Activated CD8-positive, alpha-beta T cell treated with anti-CD3 and anti-CD28 coated beads, Interleukin-2, amount 10 ng/mL, durations not matched to agents 7 days and 5 days (primary cell): ENCODE measurements at regions not wholly inside any gene's neighbourhood (a gene's known extent, or its start where the extent isn't known, plus 50 kb on each side); places are given as distances from the start of the nearest gene placed in this dataset.
"Not testable (repeated sequence)": the region's sequence is repeated elsewhere in the genome, so short reads cannot be mapped to it uniquely, and the experiment has no call there.

Source experiments
- ATAC-seq: fragments of 150-1000 bp; cut with Tn5 transposase; one replicate; pipeline ENCODE4 v1.10.0; 2021; ENCODE audit warnings: moderate library complexity
- CTCF ChIA-PET: fragments of 350-600 bp; sonication (Branson Sonifier 250); formaldehyde crosslinking; loops from one replicate; lab custom pipeline; 2021; ENCODE audit warnings: antibody characterized with exemption; lab: Charles Lee
- POLR2A ChIA-PET: fragments of 350-600 bp; sonication (Branson Sonifier 250); formaldehyde crosslinking; loops from one replicate; lab custom pipeline; 2021; ENCODE audit warnings: antibody characterized with exemption; lab: Charles Lee
- DNase-seq: peaks from one replicate; pipeline ENCODE4 v3.0.0-alpha.2; 2020
- H3K27ac Mint-ChIP-seq: one replicate; pipeline ENCODE4 v1.8.0; 2021; ENCODE audit warnings: mild to moderate bottlenecking, mixed read lengths
- H3K27me3 Mint-ChIP-seq: one replicate; pipeline ENCODE4 v1.8.0; 2021; ENCODE audit warnings: low read depth, mixed read lengths
- H3K36me3 Mint-ChIP-seq: one replicate; pipeline ENCODE4 v1.8.0; 2021; ENCODE audit warnings: low read depth, mixed read lengths
- H3K4me1 Mint-ChIP-seq: one replicate; pipeline ENCODE4 v1.8.0; 2021; ENCODE audit warnings: low read depth, mixed read lengths
- H3K4me3 Mint-ChIP-seq: one replicate; pipeline ENCODE4 v1.8.0; 2021; ENCODE audit warnings: mild to moderate bottlenecking, mixed read lengths
- H3K9me3 Mint-ChIP-seq: one replicate; pipeline ENCODE4 v1.8.0; 2022; ENCODE audit warnings: mixed read lengths; ENCODE audit not compliant: insufficient read depth

DNA sequence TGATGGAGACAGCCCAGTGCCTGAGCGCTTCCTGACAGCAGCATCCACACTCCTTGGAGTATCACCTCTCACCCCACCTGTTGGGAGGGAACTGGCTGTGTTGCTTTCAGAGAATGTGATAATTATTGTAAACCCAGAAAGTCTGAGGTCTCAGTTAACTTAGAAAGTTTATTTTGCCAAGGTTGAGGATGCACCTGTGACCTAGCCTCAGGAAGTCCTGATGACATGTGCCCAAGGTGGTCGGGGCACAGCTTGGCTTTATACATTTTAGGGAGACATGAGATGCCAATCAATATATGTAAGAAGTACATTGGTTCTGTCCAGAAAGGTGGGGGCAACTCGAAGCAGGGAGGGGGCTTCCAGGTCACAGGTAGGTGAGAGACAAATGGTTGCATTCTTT, 153.3 kb upstream of the RFLNA start:
- H3K9me3 Mint-ChIP-seq, H3K27ac Mint-ChIP-seq, H3K4me3 Mint-ChIP-seq, POLR2A ChIA-PET, H3K36me3 Mint-ChIP-seq, CTCF ChIA-PET, ATAC-seq, H3K4me1 Mint-ChIP-seq, DNase-seq: not testable (repeated sequence)
- H3K27me3 Mint-ChIP-seq: peaks cover 24% of the 10 kb centered on the region

GRCh38 chr12:124142395-124143035, 152.4 kb upstream of the RFLNA start:
- ATAC-seq (no peak), DNase-seq (no peak)
- ChIA-PET CTCF (no interaction called here), POLR2A (no interaction called here)
- no peaks in the 10 kb centered on the region for H3K4me1 Mint-ChIP-seq
- no peak overlapping the region for H3K4me3 Mint-ChIP-seq
- H3K36me3 Mint-ChIP-seq: no peaks in the 10 kb centered on the region
- H3K27me3 Mint-ChIP-seq: peaks cover 24% of the 10 kb centered on the region
- H3K9me3 Mint-ChIP-seq: no peaks in the 10 kb centered on the region
- no peak overlapping the region for H3K27ac Mint-ChIP-seq

GRCh38 chr12:124143726-124144125, 151.2 kb upstream of the RFLNA start:
- Mint-ChIP-seq H3K27ac (no peak overlapping the region), H3K4me3 (no peak overlapping the region), H3K27me3 (peaks cover 21% of the 10 kb centered on the region), H3K4me1 (no peaks in the 10 kb centered on the region), H3K9me3 (no peaks in the 10 kb centered on the region), H3K36me3 (no peaks in the 10 kb centered on the region)
- ChIA-PET POLR2A (no interaction called here), CTCF (no interaction called here)
- DNase-seq (no peak), ATAC-seq (no peak)

DNA sequence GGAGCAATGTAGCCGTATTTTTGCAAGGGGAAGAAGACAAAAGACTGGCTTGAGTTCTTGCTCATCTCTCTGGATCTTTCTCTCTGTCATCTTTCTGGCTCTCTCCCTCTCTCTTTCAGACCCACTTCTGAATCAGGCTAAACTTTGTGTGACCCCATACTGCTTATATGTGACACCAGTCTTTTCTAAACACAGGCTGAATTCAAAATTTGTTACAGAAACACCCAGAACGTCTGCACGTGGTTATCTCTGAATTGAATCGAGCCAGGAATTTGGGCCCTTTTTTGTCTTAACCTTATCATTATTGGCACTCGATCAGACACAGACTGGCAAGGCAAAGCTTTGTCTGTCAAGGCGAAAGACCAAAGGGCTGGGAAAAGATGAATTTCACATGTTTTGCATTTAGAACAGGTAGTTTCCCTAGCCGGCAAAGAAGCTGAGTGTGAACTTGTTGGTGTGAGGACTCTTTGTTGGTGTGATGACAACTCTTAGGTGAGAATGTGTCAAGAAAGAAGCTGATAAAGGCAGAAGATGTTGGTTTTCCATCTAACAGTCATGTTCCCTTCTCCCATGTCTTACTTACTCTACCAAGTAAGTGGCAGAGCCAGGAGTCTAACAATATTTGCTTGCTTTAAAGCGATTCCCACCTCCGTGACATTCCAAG, 150.2 kb upstream of the RFLNA start:
- H3K36me3 Mint-ChIP-seq: no peaks in the 10 kb centered on the region
- no peak overlapping the region for H3K4me3 Mint-ChIP-seq
- ATAC-seq (no peak), DNase-seq (no peak)
- H3K27ac Mint-ChIP-seq: no peak overlapping the region
- ChIA-PET POLR2A (no interaction called here), CTCF (no interaction called here)
- no peaks in the 10 kb centered on the region for H3K4me1 Mint-ChIP-seq
- no peaks in the 10 kb centered on the region for H3K9me3 Mint-ChIP-seq
- peaks cover 21% of the 10 kb centered on the region for H3K27me3 Mint-ChIP-seq

GRCh38 chr12:124147027-124147426, 147.9 kb upstream of the RFLNA start:
- POLR2A ChIA-PET: no interaction called here
- no peak for ATAC-seq
- no peaks in the 10 kb centered on the region for H3K36me3 Mint-ChIP-seq
- no peaks in the 10 kb centered on the region for H3K9me3 Mint-ChIP-seq
- H3K27ac Mint-ChIP-seq: no peak overlapping the region
- no peak for DNase-seq
- H3K4me1 Mint-ChIP-seq: no peaks in the 10 kb centered on the region
- CTCF ChIA-PET: interaction anchor here (1.7 kb wide), 1 partner anchor 12 kb away, joined by 4 read pairs; no protein-coding TSS in a partner anchor
- no peak overlapping the region for H3K4me3 Mint-ChIP-seq
- H3K27me3 Mint-ChIP-seq: peaks cover 4% of the 10 kb centered on the region

GRCh38 chr12:124147575-124147974, 147.3 kb upstream of the RFLNA start:
- H3K4me1 Mint-ChIP-seq: no peaks in the 10 kb centered on the region
- no peaks in the 10 kb centered on the region for H3K36me3 Mint-ChIP-seq
- H3K4me3 Mint-ChIP-seq: no peak overlapping the region
- ATAC-seq (no peak), DNase-seq (no peak)
- no peaks in the 10 kb centered on the region for H3K9me3 Mint-ChIP-seq
- ChIA-PET CTCF (interaction anchor here (1.7 kb wide), 1 partner anchor 11 kb away, joined by 4 read pairs; no protein-coding TSS in a partner anchor), POLR2A (no interaction called here)
- H3K27me3 Mint-ChIP-seq: peaks cover 1% of the 10 kb centered on the region
- no peak overlapping the region for H3K27ac Mint-ChIP-seq

GRCh38 chr12:124148481-124149273, 146.2 kb upstream of the RFLNA start:
- POLR2A ChIA-PET: no interaction called here
- no peaks in the 10 kb centered on the region for H3K36me3 Mint-ChIP-seq
- H3K27ac Mint-ChIP-seq: no peak overlapping the region
- DNase-seq (no peak), ATAC-seq (no peak)
- H3K9me3 Mint-ChIP-seq: no peaks in the 10 kb centered on the region
- H3K4me3 Mint-ChIP-seq: no peak overlapping the region
- peaks cover 1% of the 10 kb centered on the region for H3K27me3 Mint-ChIP-seq
- no peaks in the 10 kb centered on the region for H3K4me1 Mint-ChIP-seq
- CTCF ChIA-PET: interaction anchor here (1.7 kb wide), 1 partner anchor 10 kb away, joined by 4 read pairs; no protein-coding TSS in a partner anchor

DNA sequence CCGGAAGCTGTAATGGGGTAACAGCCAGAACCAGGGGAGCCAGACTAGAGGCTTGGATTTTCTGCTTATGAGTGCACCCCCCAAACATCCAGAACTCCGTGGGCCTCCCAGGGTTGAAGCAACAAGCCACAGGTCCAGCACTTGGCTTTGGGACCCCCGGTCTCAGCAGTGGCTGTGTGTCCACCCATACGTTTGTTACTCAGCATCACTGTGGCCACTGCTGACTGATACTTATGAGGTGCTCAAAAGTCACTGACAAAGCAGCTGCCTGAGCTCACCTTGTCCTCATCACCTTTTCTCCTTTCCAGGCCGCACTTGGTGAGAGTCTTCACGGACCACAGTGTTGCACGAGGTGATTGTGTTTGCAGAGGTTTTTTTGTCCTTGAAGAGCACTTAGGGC, 145.6 kb upstream of the RFLNA start:
- CTCF ChIA-PET: no interaction called here
- Mint-ChIP-seq H3K4me3 (no peak overlapping the region), H3K27ac (no peak overlapping the region), H3K4me1 (no peaks in the 10 kb centered on the region), H3K27me3 (no peaks in the 10 kb centered on the region), H3K9me3 (no peaks in the 10 kb centered on the region), H3K36me3 (no peaks in the 10 kb centered on the region)
- DNase-seq (no peak), ATAC-seq (no peak)
- POLR2A ChIA-PET: no interaction called here

GRCh38 chr12:124150168-124150567, 144.7 kb upstream of the RFLNA start:
- no peaks in the 10 kb centered on the region for H3K36me3 Mint-ChIP-seq
- no peak for DNase-seq
- H3K27me3 Mint-ChIP-seq: no peaks in the 10 kb centered on the region
- no peaks in the 10 kb centered on the region for H3K9me3 Mint-ChIP-seq
- no peak for ATAC-seq
- ChIA-PET CTCF (no interaction called here), POLR2A (no interaction called here)
- H3K4me3 Mint-ChIP-seq: no peak overlapping the region
- no peaks in the 10 kb centered on the region for H3K4me1 Mint-ChIP-seq
- no peak overlapping the region for H3K27ac Mint-ChIP-seq

DNA sequence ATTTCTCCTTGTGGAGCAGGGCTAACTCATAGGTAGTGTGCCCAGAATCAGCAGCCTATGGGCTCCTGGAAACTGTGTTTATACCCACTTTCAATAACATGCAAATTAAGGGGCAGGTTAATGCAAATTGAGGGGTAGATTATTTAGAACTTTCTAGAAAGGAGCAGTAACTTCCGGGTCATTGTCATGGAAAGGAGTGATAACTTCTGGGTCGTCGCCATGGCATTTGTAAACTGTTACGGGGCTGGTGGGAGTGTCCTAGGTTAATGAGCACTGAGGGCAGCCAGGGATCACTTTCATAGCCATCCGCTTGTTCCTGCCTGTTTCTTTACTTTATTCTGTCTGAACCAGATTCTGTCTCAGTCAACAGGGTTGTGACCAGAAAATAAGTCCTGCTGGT, 143.3 kb upstream of the RFLNA start:
- no peak overlapping the region for H3K4me3 Mint-ChIP-seq
- ChIA-PET POLR2A (no interaction called here), CTCF (no interaction called here)
- DNase-seq (no peak), ATAC-seq (no peak)
- no peaks in the 10 kb centered on the region for H3K9me3 Mint-ChIP-seq
- H3K27ac Mint-ChIP-seq: no peak overlapping the region
- H3K27me3 Mint-ChIP-seq: no peaks in the 10 kb centered on the region
- H3K4me1 Mint-ChIP-seq: no peaks in the 10 kb centered on the region
- H3K36me3 Mint-ChIP-seq: no peaks in the 10 kb centered on the region

GRCh38 chr12:124152731-124153130, 142.2 kb upstream of the RFLNA start:
- DNase-seq (no peak), ATAC-seq (no peak)
- no peaks in the 10 kb centered on the region for H3K4me1 Mint-ChIP-seq
- ChIA-PET POLR2A (no interaction called here), CTCF (no interaction called here)
- H3K27ac Mint-ChIP-seq: no peak overlapping the region
- no peaks in the 10 kb centered on the region for H3K36me3 Mint-ChIP-seq
- no peaks in the 10 kb centered on the region for H3K9me3 Mint-ChIP-seq
- H3K4me3 Mint-ChIP-seq: no peak overlapping the region
- no peaks in the 10 kb centered on the region for H3K27me3 Mint-ChIP-seq

DNA sequence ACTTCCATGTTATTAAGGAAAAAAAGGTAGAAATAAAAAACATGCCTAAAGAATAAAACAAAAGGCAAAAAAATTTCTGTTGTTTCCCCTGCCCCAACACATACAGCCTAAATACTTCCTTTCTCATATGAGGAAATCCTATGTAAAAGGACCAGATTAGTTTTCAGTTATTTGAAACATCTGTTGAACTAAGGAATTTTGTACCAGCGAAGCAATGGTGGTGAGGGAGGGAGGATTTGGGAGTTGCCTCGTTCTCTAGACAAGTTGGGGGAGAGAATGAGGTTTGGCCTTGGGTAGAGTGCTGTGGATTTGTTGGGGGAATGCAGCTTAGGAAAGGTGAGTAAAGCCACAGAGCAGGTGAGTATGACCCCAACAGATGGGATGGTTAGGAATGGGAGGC, 141.5 kb upstream of the RFLNA start:
- CTCF ChIA-PET: no interaction called here

More for the DNA sequence above, 141.5 kb upstream of the RFLNA start:
- Mint-ChIP-seq H3K4me1 (no peaks in the 10 kb centered on the region), H3K9me3 (no peaks in the 10 kb centered on the region), H3K4me3 (no peak overlapping the region), H3K36me3 (no peaks in the 10 kb centered on the region), H3K27me3 (no peaks in the 10 kb centered on the region), H3K27ac (no peak overlapping the region)
- POLR2A ChIA-PET: no interaction called here
- DNase-seq (no peak), ATAC-seq (no peak)
